ENCODE measurements at regions not wholly inside any gene's neighbourhood (a gene's known extent, or its start where the extent isn't known, plus 50 kb on each side); places are given as distances from the start of the nearest gene placed in this dataset.

DNA sequence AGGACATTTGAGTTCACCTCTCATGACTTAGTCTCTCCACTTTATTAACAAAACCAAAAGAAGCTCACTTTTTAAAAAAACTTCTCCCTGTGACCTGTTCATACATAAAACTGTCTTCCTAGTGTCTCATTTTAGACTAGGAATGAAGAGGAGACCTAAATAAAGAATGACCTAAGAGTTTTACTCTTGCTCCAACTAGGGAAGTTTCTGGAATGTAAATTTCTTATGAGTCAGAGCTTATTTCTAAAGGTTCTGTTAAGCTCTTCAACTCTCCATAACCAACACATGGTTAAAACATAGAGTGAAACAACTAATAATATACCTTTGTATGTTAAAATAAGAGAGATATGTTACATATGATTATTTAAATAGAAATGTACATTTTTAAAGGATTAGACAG is 369.8 kb downstream of the EMP1 start:
- TF ChIP-seq, protein P1, sequence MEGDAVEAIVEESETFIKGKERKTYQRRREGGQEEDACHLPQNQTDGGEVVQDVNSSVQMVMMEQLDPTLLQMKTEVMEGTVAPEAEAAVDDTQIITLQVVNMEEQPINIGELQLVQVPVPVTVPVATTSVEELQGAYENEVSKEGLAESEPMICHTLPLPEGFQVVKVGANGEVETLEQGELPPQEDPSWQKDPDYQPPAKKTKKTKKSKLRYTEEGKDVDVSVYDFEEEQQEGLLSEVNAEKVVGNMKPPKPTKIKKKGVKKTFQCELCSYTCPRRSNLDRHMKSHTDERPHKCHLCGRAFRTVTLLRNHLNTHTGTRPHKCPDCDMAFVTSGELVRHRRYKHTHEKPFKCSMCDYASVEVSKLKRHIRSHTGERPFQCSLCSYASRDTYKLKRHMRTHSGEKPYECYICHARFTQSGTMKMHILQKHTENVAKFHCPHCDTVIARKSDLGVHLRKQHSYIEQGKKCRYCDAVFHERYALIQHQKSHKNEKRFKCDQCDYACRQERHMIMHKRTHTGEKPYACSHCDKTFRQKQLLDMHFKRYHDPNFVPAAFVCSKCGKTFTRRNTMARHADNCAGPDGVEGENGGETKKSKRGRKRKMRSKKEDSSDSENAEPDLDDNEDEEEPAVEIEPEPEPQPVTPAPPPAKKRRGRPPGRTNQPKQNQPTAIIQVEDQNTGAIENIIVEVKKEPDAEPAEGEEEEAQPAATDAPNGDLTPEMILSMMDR (conservative IDR thresholded peaks at IDR 0.05; ENCODE audit: low read depth, low read length): no peak
- TF ChIP-seq EZH2 (IDR thresholded peaks at IDR 0.05; ENCODE audit: low read length, unreplicated experiment): no peak
